Right ventricle myocardium superior (tissue), 1 donor: ENCODE measurements at regions not wholly inside any gene's neighbourhood (a gene's known extent, or its start where the extent isn't known, plus 50 kb on each side); places are given as distances from the start of the nearest gene placed in this dataset.

ENCODE experiments used
- ATAC-seq: fragments of 200-7000 bp; cut with Tn5 transposase; one replicate; pipeline ENCODE4 v1.9.1; 2020; ENCODE audit warnings: mild to moderate bottlenecking; ENCODE audit not compliant: poor library complexity
- DNase-seq: peaks from one replicate; pipeline ENCODE4 v3.0.0-alpha.2; 2020
- intact Hi-C: fragments of 100-400 bp; cut with DNase I; formaldehyde crosslinking; loops from one replicate; pipeline ENCODE4 v1.11.2; 2022
- donor health status: DM: no; HTN: yes; CAD: no; lungs with severe emphysema.

GRCh38 chr4:57233386-57233785 lies 123.2 kb upstream of the IGFBP7 start:
- intact Hi-C loops, result no loop called here
- ATAC-seq (no peak), DNase-seq (no peak)

GRCh38 chr4:57231781-57232180 lies 121.6 kb upstream of the IGFBP7 start:
- DNase-seq (no peak), ATAC-seq (no peak)
- intact Hi-C loops, result no loop called here

DNA sequence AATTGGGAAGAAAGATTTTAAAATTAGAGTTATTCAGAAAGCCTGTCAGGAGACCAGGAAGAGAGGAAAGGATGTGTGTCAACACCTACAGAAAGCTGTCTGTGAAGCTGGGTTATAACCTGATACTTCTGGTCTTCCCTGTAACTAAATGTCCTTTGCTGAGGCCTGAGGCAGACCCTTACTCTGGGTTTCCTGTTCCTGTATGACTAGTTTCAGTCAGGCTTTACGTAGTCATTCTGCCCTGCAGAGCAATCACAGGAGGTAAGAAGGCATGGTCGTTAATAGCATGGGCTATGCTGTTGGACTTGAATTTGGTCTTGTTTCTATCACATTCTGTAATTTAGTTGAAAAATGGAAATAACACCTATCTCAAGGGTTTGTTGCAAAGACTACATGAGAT lies 110.5 kb upstream of the IGFBP7 start:
- intact Hi-C loops, result no loop called here
- ATAC-seq, result no peak
- DNase-seq, result no peak

GRCh38 chr4:57220172-57220571 lies 110.0 kb upstream of the IGFBP7 start:
- no peak for ATAC-seq
- intact Hi-C loops, result no loop called here
- no peak for DNase-seq

- ATAC-seq, result no peak
These were observed 109.2 kb upstream of the IGFBP7 start for GRCh38 chr4:57219431-57219830.

GRCh38 chr4:57214654-57215411 lies 104.6 kb upstream of the IGFBP7 start:
- no peak for ATAC-seq
- no peak for DNase-seq
- intact Hi-C loops, result no loop called here

More at GRCh38 chr4:57219431-57219830, 109.2 kb upstream of the IGFBP7 start:
- intact Hi-C loops, result no loop called here
- DNase-seq, result no peak

- intact Hi-C loops, result no loop called here
- ATAC-seq (no peak), DNase-seq (no peak)
These were observed 100.9 kb upstream of the IGFBP7 start for GRCh38 chr4:57211131-57211530.

- no peak for ATAC-seq
- no peak for DNase-seq
- intact Hi-C loops, result no loop called here
These were observed 96.0 kb upstream of the IGFBP7 start for GRCh38 chr4:57206172-57206571.

- intact Hi-C loops, result no loop called here
- no peak for ATAC-seq
- DNase-seq, result no peak
These were observed 95.4 kb upstream of the IGFBP7 start for GRCh38 chr4:57205580-57205979.

- intact Hi-C loops, result no loop called here
- ATAC-seq (no peak), DNase-seq (no peak)
These were observed 90.7 kb upstream of the IGFBP7 start for GRCh38 chr4:57200799-57201327.

DNA sequence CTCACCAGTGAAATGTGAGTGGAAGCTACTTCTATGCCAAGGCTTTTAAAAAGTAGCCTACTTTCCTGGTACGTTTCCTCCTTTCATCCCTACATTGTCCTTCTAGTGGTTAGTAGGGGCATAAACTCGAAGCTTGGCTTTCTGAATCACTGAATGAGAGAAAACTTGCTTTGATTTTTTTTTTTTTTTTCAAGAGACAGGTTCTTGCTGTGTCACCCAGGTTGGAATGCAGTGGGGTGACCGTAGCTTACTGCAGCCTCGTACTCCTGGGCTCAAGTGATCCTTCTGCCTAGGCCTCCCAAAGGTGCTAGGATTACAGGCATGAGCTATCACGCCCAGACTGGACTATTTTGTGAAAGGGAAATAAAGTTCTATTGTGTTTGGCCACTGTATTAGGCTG lies 89.1 kb upstream of the IGFBP7 start:
- intact Hi-C loops, result loop anchor here (10.0 kb wide), 1 partner anchor 56 kb away; no protein-coding TSS in a partner anchor
- DNase-seq, result no peak
- ATAC-seq, result no peak

DNA sequence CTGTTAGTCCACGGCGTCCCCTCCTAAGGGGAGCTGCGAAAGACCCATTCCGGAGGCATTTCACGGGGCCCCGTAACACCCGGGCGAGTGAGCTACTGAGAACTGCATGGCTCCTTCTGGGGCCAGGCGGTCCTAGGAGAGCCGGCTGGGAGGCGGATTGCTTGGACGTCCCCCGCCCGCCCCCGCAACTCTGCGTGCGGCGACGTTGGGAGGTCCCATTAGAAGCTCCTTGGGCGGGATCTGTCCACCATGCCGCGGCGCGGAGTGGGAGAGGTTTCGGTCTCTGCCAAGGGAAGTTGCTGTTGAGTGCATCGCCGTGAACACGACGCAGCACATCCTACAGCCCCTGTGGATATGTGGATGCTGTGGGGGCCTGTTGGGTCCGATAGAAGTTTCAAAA lies 85.4 kb upstream of the IGFBP7 start:
- intact Hi-C loops, result loop anchor here (10.0 kb wide), 1 partner anchor 59 kb away; no protein-coding TSS in a partner anchor
- ATAC-seq (no peak), DNase-seq (no peak)

GRCh38 chr4:57194068-57194611 lies 84.0 kb upstream of the IGFBP7 start:
- ATAC-seq (no peak), DNase-seq (no peak)
- intact Hi-C loops, result loop anchor here (10.0 kb wide), 1 partner anchor 61 kb away; no protein-coding TSS in a partner anchor

DNA sequence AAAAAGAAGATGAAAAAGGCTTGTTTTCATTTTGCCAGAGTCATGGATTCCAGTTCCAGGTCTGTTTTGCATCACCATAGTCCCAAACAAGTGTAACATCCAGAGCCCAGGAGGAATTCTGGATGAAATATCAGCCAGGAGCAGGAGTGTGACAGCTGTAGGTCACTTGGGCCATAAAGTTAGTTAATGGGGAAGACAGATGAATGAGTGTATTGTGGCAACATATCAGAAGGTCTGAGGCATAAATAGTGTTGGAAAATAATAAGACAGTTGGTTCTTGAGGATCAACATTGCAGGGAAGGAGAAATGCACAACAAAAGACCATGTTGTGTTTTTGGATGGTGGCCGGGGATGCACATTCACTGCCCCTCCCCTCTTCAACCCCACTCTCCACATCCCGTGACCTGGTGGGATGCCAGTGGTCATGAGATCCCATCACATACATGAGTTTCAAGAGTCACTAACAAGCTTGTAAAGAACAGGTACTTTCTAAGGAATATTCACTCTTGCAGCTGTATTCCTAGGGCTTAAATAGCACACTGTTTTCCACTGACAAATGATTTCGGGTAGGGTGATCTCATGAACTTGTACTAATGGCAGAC lies 83.1 kb upstream of the IGFBP7 start:
- no peak for DNase-seq
- no peak for ATAC-seq
- intact Hi-C loops, result loop anchor here (10.0 kb wide), 1 partner anchor 61 kb away; no protein-coding TSS in a partner anchor

GRCh38 chr4:57191523-57192034 lies 81.4 kb upstream of the IGFBP7 start:
- DNase-seq (no peak), ATAC-seq (no peak)
- intact Hi-C loops, result loop anchor here (10.0 kb wide), 1 partner anchor 63 kb away; no protein-coding TSS in a partner anchor

GRCh38 chr4:57190601-57191481 lies 80.7 kb upstream of the IGFBP7 start:
- intact Hi-C loops, result loop anchor here (10.0 kb wide), 1 partner anchor 64 kb away; no protein-coding TSS in a partner anchor
- DNase-seq (no peak), ATAC-seq (peak; percentile 31)

DNA sequence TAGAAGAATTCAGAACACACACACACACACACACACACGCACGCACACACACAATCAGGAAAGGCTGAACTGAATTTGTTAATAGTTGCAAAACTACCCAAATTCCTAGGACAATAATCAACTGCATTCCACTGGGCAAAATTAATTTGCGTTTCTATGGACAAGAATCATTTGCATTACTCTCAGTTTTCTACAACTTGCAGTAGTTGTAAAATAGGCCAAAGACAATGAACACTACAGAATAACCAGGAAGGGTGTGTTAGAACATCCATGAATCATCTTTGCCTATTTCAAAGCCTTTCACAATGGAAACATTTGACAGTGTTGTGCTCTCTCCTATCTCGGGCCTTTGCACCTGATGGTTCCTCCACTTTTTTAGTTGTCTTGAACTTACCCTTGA lies 77.1 kb upstream of the IGFBP7 start:
- no peak for ATAC-seq
- no peak for DNase-seq
- intact Hi-C loops, result no loop called here

- intact Hi-C loops, result no loop called here
- ATAC-seq, result no peak
These were observed 74.3 kb upstream of the IGFBP7 start for GRCh38 chr4:57184378-57185029.

More at GRCh38 chr4:57184378-57185029, 74.3 kb upstream of the IGFBP7 start:
- DNase-seq, result no peak
